Activated naive CD4-positive, alpha-beta T cell treated with Interleukin-2 at 50 U/mL for 16 hours (primary cell): ENCODE measurements at regions not wholly inside any gene's neighbourhood (a gene's known extent, or its start where the extent isn't known, plus 50 kb on each side); places are given as distances from the start of the nearest gene placed in this dataset.
"Not testable (repeated sequence)": the region's sequence is repeated elsewhere in the genome, so short reads cannot be mapped to it uniquely, and the experiment has no call there.

Experiments
- DNase-seq: peaks from one replicate; pipeline ENCODE4 v3.0.0-alpha.2; 2020

GRCh38 chr2:224650815-224651439, 65.2 kb downstream of the CCDC195 start:
- no peak for DNase-seq

GRCh38 chr2:224647684-224648083, 62.5 kb upstream of the CUL3 start:
- not testable (repeated sequence) for DNase-seq

GRCh38 chr2:224646242-224646846, 61.2 kb upstream of the CUL3 start:
- peak; percentile 3 for DNase-seq

GRCh38 chr2:224645722-224646121, 60.6 kb upstream of the CUL3 start:
- DNase-seq, result no peak

- no peak for DNase-seq
Observed at GRCh38 chr2:224640679-224641078, 55.5 kb upstream of the CUL3 start.

- DNase-seq, result peak; percentile 35
Observed at GRCh38 chr2:224638301-224638823, 53.2 kb upstream of the CUL3 start.
